GM23338 (cell line): ENCODE measurements at regions not wholly inside any gene's neighbourhood (a gene's known extent, or its start where the extent isn't known, plus 50 kb on each side); places are given as distances from the start of the nearest gene placed in this dataset.

Experiments used
- ATAC-seq: fragments of 200-7000 bp; cut with Tn5 transposase; 3 replicates; pipeline ENCODE4 v1.9.1; 2020
- DNase-seq: peaks from one replicate; pipeline ENCODE4 v3.0.0-alpha.2; 2015; ENCODE audit warnings: low spot score
- H2AFZ ChIP-seq: fragments of 200-600 bp; sonication (generic); 2 replicates; pipeline ENCODE4 v1.8.0; 2016; ENCODE audit warnings: antibody characterized with exemption, mild to moderate bottlenecking, moderate library complexity
- H3F3A ChIP-seq: fragments of 200-600 bp; sonication (generic); replicated peaks from 2 replicates; pipeline ENCODE4 v1.8.0; 2017; ENCODE audit warnings: antibody characterized with exemption, mixed run types, low read depth
- H3K27ac ChIP-seq: fragments of 200-600 bp; sonication (generic); 2 replicates; pipeline ENCODE4 v1.6.1; 2016; ENCODE audit warnings: low read depth
- H3K27me3 ChIP-seq: fragments of 200-600 bp; sonication (generic); 2 replicates; pipeline ENCODE4 v1.8.0; 2016; ENCODE audit warnings: mild to moderate bottlenecking, mixed run types, moderate library complexity; ENCODE audit not compliant: insufficient read depth
- H3K36me3 ChIP-seq: fragments of 200-600 bp; sonication (generic); 2 replicates; pipeline ENCODE4 v1.8.0; 2016; ENCODE audit warnings: mild to moderate bottlenecking; ENCODE audit not compliant: insufficient read depth
- H3K4me1 ChIP-seq: fragments of 200-600 bp; sonication (generic); 2 replicates; pipeline ENCODE4 v1.8.0; 2016; ENCODE audit warnings: mild to moderate bottlenecking, moderate library complexity; ENCODE audit not compliant: insufficient read depth
- H3K4me2 ChIP-seq: fragments of 200-600 bp; sonication (generic); 2 replicates; pipeline ENCODE4 v1.7.1; 2017; ENCODE audit warnings: mixed run types
- H3K4me3 ChIP-seq: fragments of 200-600 bp; sonication (generic); 2 replicates; pipeline ENCODE4 v1.6.1; 2016; ENCODE audit warnings: mixed run types
- H3K79me2 ChIP-seq: fragments of 200-600 bp; sonication (generic); replicated peaks from 2 replicates; pipeline ENCODE4 v1.8.0; 2017; ENCODE audit warnings: mild to moderate bottlenecking; ENCODE audit not compliant: insufficient read depth
- H3K9me2 ChIP-seq: fragments of 200-600 bp; sonication (generic); 2 replicates; pipeline ENCODE4 v1.8.0; 2017; ENCODE audit not compliant: insufficient read depth
- H4K20me1 ChIP-seq: fragments of 200-600 bp; sonication (generic); replicated peaks from 2 replicates; pipeline ENCODE4 v1.8.0; 2017; ENCODE audit warnings: mild to moderate bottlenecking; ENCODE audit not compliant: insufficient read depth
- H3K27ac Mint-ChIP-seq: 2 replicates; pipeline ENCODE4 v1.8.0; 2020; ENCODE audit warnings: inconsistent platforms, mild to moderate bottlenecking, moderate library complexity, mixed read lengths
- H3K27me3 Mint-ChIP-seq: 3 replicates; pipeline ENCODE4 v1.8.0; 2022; ENCODE audit warnings: low read depth, mild to moderate bottlenecking, moderate library complexity, mixed read lengths, inconsistent platforms; ENCODE audit not compliant: insufficient read depth, poor library complexity
- H3K36me3 Mint-ChIP-seq: 3 replicates; pipeline ENCODE4 v1.8.0; 2021; ENCODE audit warnings: low read depth, mild to moderate bottlenecking, inconsistent platforms, moderate library complexity, mixed read lengths
- H3K4me1 Mint-ChIP-seq: 3 replicates; pipeline ENCODE4 v1.8.0; 2020; ENCODE audit warnings: mild to moderate bottlenecking, inconsistent platforms, mixed read lengths
- H3K4me3 Mint-ChIP-seq: 3 replicates; pipeline ENCODE4 v1.8.0; 2021; ENCODE audit warnings: moderate library complexity, mild to moderate bottlenecking, inconsistent platforms, mixed read lengths
- H3K9me3 Mint-ChIP-seq: 3 replicates; pipeline ENCODE4 v1.8.0; 2020; ENCODE audit warnings: moderate library complexity, mild to moderate bottlenecking, inconsistent platforms, mixed read lengths
- CREB1 ChIP-seq: fragments of 250-450 bp; sonication (Bioruptor Pico); IDR thresholded peaks from 2 replicates; pipeline ENCODE4 v1.5.0; 2020; ENCODE audit warnings: low read depth, mild to moderate bottlenecking, moderate library complexity
- CTCF ChIP-seq, 2 experiments: fragments of 200-600 bp in 1 of 2; sonication (generic) in 1 of 2; conservative IDR thresholded peaks; 2 replicates each; pipeline versions ENCODE4 v1.5.1 to v1.6.1; 2016 to 2017; ENCODE audit warnings: antibody characterized with exemption in 2 of 2, low read depth in 2 of 2, mild to moderate bottlenecking in 2 of 2, moderate library complexity in 1 of 2
- EZH2 ChIP-seq: fragments of 200-600 bp; sonication (generic); IDR thresholded peaks from one replicate; pipeline ENCODE4 v1.8.0; 2017; ENCODE audit warnings: antibody characterized with exemption, mild to moderate bottlenecking, low read depth; ENCODE audit not compliant: unreplicated experiment
- EZH2phosphoT487 ChIP-seq: fragments of 200-600 bp; sonication (generic); IDR thresholded peaks from one replicate; pipeline ENCODE4 v1.8.1; 2018; ENCODE audit warnings: antibody characterized with exemption; ENCODE audit not compliant: unreplicated experiment
- JUNB ChIP-seq: IDR thresholded peaks from one replicate; pipeline ENCODE4 v1.6.1; 2016; ENCODE audit warnings: antibody characterized with exemption; ENCODE audit not compliant: unreplicated experiment
- NANOG ChIP-seq: IDR thresholded peaks from 2 replicates; pipeline ENCODE4 v1.6.1; 2016; ENCODE audit warnings: antibody characterized with exemption, borderline replicate concordance
- POLR2AphosphoS5 ChIP-seq: IDR thresholded peaks from 2 replicates; pipeline ENCODE4 v1.6.1; 2016; ENCODE audit warnings: antibody characterized with exemption, low read depth
- REST ChIP-seq: IDR thresholded peaks from one replicate; pipeline ENCODE4 v1.6.1; 2018; ENCODE audit warnings: antibody characterized with exemption; ENCODE audit not compliant: unreplicated experiment
- STAT1 ChIP-seq: IDR thresholded peaks from one replicate; pipeline ENCODE4 v1.6.1; 2016; ENCODE audit warnings: antibody characterized with exemption; ENCODE audit not compliant: unreplicated experiment
- ZNF114 ChIP-seq: fragments of 250-450 bp; sonication (Bioruptor Pico); IDR thresholded peaks from 2 replicates; pipeline ENCODE4 v1.5.0; 2020; ENCODE audit warnings: mild to moderate bottlenecking, moderate library complexity
- ZNF331 ChIP-seq: fragments of 250-450 bp; sonication (Bioruptor Pico); IDR thresholded peaks from 2 replicates; pipeline ENCODE4 v1.5.0; 2020; ENCODE audit warnings: low read depth, mild to moderate bottlenecking, moderate library complexity
- TF ChIP-seq, protein P1 (sequence below): IDR thresholded peaks from 2 replicates; pipeline ENCODE4 v1.6.1; 2016; ENCODE audit warnings: antibody characterized with exemption
- TF ChIP-seq, protein P2 (sequence below): fragments of 250-450 bp; sonication (Bioruptor Pico); IDR thresholded peaks from 2 replicates; pipeline ENCODE4 v1.5.0; 2020; ENCODE audit warnings: mild to moderate bottlenecking, moderate library complexity

- no peaks in the 10 kb centered on the region for H3K79me2 ChIP-seq
- H3K36me3 Mint-ChIP-seq = no peaks in the 10 kb centered on the region
- H4K20me1 ChIP-seq = no peaks in the 10 kb centered on the region
- peak overlapping the region; percentile 38; the same call in 1 of the 2 replicates for H2AFZ ChIP-seq
- H3K9me2 ChIP-seq = no peaks in the 10 kb centered on the region
- no peaks in the 10 kb centered on the region for H3K9me3 Mint-ChIP-seq
- H3K27ac ChIP-seq = no peak overlapping the region
- no peak for ATAC-seq
- no peaks in the 10 kb centered on the region for H3K27me3 ChIP-seq
- DNase-seq = no peak
- H3K4me3 ChIP-seq = no peak overlapping the region
- H3K4me1 Mint-ChIP-seq = no peaks in the 10 kb centered on the region
- H3F3A ChIP-seq = no peaks in the 10 kb centered on the region
- no peak overlapping the region for H3K4me3 Mint-ChIP-seq
- H3K27me3 Mint-ChIP-seq = no peaks in the 10 kb centered on the region
- H3K4me2 ChIP-seq = no peak overlapping the region
- H3K36me3 ChIP-seq = no peaks in the 10 kb centered on the region
- no peak overlapping the region for H3K27ac Mint-ChIP-seq
- no peak for TF ChIP-seq STAT1
- TF ChIP-seq, protein P1, sequence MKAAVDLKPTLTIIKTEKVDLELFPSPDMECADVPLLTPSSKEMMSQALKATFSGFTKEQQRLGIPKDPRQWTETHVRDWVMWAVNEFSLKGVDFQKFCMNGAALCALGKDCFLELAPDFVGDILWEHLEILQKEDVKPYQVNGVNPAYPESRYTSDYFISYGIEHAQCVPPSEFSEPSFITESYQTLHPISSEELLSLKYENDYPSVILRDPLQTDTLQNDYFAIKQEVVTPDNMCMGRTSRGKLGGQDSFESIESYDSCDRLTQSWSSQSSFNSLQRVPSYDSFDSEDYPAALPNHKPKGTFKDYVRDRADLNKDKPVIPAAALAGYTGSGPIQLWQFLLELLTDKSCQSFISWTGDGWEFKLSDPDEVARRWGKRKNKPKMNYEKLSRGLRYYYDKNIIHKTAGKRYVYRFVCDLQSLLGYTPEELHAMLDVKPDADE = no peak
- TF ChIP-seq CREB1 (CRISPR knock-in tag) = no peak
- TF ChIP-seq NANOG = no peak
- TF ChIP-seq REST = no peak
- no peak for TF ChIP-seq ZNF114 (CRISPR knock-in tag)
- TF ChIP-seq POLR2AphosphoS5 = no peak
- no peak for TF ChIP-seq JUNB
- no peak for TF ChIP-seq EZH2
- TF ChIP-seq EZH2phosphoT487 = no peak
- TF ChIP-seq, protein P2, sequence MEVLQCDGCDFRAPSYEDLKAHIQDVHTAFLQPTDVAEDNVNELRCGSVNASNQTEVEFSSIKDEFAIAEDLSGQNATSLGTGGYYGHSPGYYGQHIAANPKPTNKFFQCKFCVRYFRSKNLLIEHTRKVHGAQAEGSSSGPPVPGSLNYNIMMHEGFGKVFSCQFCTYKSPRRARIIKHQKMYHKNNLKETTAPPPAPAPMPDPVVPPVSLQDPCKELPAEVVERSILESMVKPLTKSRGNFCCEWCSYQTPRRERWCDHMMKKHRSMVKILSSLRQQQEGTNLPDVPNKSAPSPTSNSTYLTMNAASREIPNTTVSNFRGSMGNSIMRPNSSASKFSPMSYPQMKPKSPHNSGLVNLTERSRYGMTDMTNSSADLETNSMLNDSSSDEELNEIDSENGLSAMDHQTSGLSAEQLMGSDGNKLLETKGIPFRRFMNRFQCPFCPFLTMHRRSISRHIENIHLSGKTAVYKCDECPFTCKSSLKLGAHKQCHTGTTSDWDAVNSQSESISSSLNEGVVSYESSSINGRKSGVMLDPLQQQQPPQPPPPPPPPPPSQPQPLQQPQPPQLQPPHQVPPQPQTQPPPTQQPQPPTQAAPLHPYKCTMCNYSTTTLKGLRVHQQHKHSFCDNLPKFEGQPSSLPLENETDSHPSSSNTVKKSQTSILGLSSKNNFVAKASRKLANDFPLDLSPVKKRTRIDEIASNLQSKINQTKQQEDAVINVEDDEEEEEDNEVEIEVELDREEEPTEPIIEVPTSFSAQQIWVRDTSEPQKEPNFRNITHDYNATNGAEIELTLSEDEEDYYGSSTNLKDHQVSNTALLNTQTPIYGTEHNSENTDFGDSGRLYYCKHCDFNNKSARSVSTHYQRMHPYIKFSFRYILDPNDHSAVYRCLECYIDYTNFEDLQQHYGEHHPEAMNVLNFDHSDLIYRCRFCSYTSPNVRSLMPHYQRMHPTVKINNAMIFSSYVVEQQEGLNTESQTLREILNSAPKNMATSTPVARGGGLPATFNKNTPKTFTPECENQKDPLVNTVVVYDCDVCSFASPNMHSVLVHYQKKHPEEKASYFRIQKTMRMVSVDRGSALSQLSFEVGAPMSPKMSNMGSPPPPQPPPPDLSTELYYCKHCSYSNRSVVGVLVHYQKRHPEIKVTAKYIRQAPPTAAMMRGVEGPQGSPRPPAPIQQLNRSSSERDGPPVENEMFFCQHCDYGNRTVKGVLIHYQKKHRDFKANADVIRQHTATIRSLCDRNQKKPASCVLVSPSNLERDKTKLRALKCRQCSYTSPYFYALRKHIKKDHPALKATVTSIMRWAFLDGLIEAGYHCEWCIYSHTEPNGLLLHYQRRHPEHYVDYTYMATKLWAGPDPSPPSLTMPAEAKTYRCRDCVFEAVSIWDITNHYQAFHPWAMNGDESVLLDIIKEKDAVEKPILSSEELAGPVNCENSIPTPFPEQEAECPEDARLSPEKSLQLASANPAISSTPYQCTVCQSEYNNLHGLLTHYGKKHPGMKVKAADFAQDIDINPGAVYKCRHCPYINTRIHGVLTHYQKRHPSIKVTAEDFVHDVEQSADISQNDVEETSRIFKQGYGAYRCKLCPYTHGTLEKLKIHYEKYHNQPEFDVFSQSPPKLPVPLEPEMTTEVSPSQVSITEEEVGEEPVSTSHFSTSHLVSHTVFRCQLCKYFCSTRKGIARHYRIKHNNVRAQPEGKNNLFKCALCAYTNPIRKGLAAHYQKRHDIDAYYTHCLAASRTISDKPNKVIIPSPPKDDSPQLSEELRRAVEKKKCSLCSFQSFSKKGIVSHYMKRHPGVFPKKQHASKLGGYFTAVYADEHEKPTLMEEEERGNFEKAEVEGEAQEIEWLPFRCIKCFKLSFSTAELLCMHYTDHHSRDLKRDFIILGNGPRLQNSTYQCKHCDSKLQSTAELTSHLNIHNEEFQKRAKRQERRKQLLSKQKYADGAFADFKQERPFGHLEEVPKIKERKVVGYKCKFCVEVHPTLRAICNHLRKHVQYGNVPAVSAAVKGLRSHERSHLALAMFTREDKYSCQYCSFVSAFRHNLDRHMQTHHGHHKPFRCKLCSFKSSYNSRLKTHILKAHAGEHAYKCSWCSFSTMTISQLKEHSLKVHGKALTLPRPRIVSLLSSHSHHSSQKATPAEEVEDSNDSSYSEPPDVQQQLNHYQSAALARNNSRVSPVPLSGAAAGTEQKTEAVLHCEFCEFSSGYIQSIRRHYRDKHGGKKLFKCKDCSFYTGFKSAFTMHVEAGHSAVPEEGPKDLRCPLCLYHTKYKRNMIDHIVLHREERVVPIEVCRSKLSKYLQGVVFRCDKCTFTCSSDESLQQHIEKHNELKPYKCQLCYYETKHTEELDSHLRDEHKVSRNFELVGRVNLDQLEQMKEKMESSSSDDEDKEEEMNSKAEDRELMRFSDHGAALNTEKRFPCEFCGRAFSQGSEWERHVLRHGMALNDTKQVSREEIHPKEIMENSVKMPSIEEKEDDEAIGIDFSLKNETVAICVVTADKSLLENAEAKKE (CRISPR knock-in tag) = no peak
- no peak for TF ChIP-seq ZNF331 (CRISPR knock-in tag)
- no peak for TF ChIP-seq CTCF (conservative IDR thresholded peaks at IDR 0.05; ENCODE audit: low read depth in 2 of 2)
- no peaks in the 10 kb centered on the region for H3K4me1 ChIP-seq
These were observed 234.3 kb upstream of the PHF14 start for GRCh38 chr7:10739401-10739800.
